ENCODE measurements at regions not wholly inside any gene's neighbourhood (a gene's known extent, or its start where the extent isn't known, plus 50 kb on each side); places are given as distances from the start of the nearest gene placed in this dataset.

DNA sequence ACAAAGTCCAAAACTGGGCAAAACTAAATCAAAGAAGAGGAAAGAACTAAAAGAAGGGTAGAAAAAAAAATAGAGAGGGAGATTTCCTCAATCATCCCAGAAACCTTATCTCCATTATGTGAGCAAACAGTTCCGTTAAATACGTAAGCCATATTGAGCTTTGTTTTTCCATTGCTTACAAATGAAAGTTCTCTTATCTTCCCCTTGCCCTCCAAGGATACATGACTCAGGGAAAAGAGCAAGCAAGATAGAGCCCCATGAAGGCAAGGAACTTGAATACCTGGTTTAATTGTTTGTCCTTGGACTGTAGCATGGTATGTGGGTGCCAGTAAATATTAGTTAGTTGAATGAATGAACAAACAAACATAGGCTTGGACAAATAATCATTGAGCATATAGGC lies 126.8 kb upstream of the USP15 start:
- H3K27me3 ChIP-seq (replicated peaks; ENCODE audit: insufficient read depth), result no peaks in the 10 kb centered on the region
- H3K4me1 ChIP-seq (replicated peaks), result no peaks in the 10 kb centered on the region
- 85% methylated on average over 2 of the region's 2 CpGs for WGBS
- intact Hi-C loops (cut with DNase I), result no loop called here
- no peak overlapping the region for H3K27ac ChIP-seq
- H3K9me3 ChIP-seq, result no peaks in the 10 kb centered on the region
- DNase-seq (ENCODE audit: low spot score), result no peak
- TF ChIP-seq POLR2AphosphoS5 (IDR thresholded peaks at IDR 0.05), result no peak
- TF ChIP-seq, protein P1, sequence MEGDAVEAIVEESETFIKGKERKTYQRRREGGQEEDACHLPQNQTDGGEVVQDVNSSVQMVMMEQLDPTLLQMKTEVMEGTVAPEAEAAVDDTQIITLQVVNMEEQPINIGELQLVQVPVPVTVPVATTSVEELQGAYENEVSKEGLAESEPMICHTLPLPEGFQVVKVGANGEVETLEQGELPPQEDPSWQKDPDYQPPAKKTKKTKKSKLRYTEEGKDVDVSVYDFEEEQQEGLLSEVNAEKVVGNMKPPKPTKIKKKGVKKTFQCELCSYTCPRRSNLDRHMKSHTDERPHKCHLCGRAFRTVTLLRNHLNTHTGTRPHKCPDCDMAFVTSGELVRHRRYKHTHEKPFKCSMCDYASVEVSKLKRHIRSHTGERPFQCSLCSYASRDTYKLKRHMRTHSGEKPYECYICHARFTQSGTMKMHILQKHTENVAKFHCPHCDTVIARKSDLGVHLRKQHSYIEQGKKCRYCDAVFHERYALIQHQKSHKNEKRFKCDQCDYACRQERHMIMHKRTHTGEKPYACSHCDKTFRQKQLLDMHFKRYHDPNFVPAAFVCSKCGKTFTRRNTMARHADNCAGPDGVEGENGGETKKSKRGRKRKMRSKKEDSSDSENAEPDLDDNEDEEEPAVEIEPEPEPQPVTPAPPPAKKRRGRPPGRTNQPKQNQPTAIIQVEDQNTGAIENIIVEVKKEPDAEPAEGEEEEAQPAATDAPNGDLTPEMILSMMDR (IDR thresholded peaks at IDR 0.05), result no peak
- no peak overlapping the region for H3K4me3 ChIP-seq
- H3K36me3 ChIP-seq, result no peaks in the 10 kb centered on the region

DNA sequence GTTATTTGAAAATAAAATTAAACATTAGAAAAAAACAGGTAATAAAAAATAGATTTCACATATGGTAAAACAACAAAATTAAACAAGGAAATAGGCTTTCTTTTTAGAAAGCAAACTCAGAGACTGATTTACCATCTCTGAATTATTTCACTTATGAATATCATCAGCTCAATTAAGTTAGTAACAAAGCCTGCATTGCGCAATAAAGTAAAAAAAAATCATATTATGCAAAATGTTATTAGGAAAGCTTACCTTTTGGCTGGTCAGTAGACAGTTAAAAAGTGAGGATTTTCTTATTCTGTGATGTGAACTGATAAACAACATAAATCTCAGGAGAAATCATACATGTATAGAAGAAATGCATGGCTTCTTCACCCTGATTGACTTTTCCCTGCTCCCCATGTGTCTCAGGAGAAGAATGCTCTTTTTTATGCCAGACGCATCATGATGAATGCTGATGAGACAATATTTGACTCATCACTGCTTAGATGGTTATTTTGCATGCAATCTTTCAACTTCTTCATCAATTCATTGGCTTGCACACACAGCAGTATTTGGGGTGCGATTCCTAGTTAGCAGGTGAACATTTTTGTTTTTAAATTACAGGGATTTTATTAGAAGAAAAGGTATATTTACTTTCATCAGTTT lies 124.5 kb upstream of the USP15 start:
- H3K4me3 ChIP-seq, result no peak overlapping the region
- intact Hi-C loops (cut with DNase I), result no loop called here
- TF ChIP-seq, protein P1 (IDR thresholded peaks at IDR 0.05), result no peak
- no peak for TF ChIP-seq POLR2AphosphoS5 (IDR thresholded peaks at IDR 0.05)
- no peak for TF ChIP-seq POLR2A (IDR thresholded peaks at IDR 0.05)
- 88% methylated on average over 3 of the region's 3 CpGs for WGBS
- no peaks in the 10 kb centered on the region for H3K27me3 ChIP-seq (replicated peaks; ENCODE audit: insufficient read depth)
- no peak for DNase-seq (ENCODE audit: low spot score)
- H3K9me3 ChIP-seq, result no peaks in the 10 kb centered on the region
- H3K27ac ChIP-seq, result no peak overlapping the region
- H3K36me3 ChIP-seq, result no peaks in the 10 kb centered on the region
- no peaks in the 10 kb centered on the region for H3K4me1 ChIP-seq (replicated peaks)

DNA sequence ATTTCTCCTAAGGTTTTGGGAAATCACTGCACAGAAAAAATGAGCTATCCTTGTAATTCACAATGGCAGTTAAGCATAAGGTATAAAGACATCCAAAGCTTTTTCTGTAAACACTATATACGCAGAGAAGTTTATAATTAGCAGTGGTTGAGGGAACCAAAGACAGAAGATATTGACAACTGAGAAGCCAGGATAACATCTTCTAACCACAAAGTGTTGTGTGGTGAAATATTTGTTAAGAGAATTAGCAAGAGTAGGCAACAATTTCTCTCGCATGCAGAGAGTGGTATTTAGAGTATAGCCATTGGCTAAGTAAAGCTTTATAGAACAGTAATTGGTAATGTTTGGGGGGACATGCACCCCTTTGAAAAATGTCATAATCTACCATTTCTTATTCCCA lies 123.7 kb upstream of the USP15 start:
- no peaks in the 10 kb centered on the region for H3K9me3 ChIP-seq
- 75% methylated on average over 2 of the region's 2 CpGs for WGBS
- no peak overlapping the region for H3K4me3 ChIP-seq
- H3K36me3 ChIP-seq, result no peaks in the 10 kb centered on the region
- no peak overlapping the region for H3K27ac ChIP-seq
- no peak for TF ChIP-seq POLR2AphosphoS5 (IDR thresholded peaks at IDR 0.05)
- TF ChIP-seq, protein P1 (IDR thresholded peaks at IDR 0.05), result no peak
- TF ChIP-seq POLR2A (IDR thresholded peaks at IDR 0.05), result no peak
- DNase-seq (ENCODE audit: low spot score), result no peak
- no peaks in the 10 kb centered on the region for H3K4me1 ChIP-seq (replicated peaks)
- intact Hi-C loops (cut with DNase I), result no loop called here
- no peaks in the 10 kb centered on the region for H3K27me3 ChIP-seq (replicated peaks; ENCODE audit: insufficient read depth)

DNA sequence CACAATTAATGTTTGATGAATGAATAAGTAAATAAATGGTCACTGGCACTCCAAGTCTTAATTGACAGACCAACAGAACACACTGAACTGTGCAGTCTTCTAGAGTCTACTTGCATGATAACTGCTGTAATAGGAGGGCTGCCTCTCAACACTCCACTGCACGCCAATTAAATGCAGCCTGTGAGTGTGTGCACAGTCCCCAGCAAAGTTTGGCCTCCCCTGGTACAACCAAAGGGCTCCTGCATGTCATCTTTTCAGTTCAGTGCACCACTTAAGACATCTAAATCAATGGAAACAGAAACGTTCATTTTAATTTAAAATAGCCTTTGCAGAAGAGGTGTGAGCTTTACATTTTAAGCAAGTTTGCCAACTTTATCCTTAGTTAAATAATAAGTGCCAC lies 121.7 kb upstream of the USP15 start:
- H3K4me1 ChIP-seq (replicated peaks), result no peaks in the 10 kb centered on the region
- no peaks in the 10 kb centered on the region for H3K9me3 ChIP-seq
- H3K27ac ChIP-seq, result no peak overlapping the region
- no peaks in the 10 kb centered on the region for H3K36me3 ChIP-seq
- no peak for TF ChIP-seq POLR2A (IDR thresholded peaks at IDR 0.05)
- TF ChIP-seq POLR2AphosphoS5 (IDR thresholded peaks at IDR 0.05), result no peak
- TF ChIP-seq, protein P1 (IDR thresholded peaks at IDR 0.05), result no peak
- 57% methylated on average over 2 of the region's 2 CpGs for WGBS
- H3K27me3 ChIP-seq (replicated peaks; ENCODE audit: insufficient read depth), result no peaks in the 10 kb centered on the region
- intact Hi-C loops (cut with DNase I), result no loop called here
- no peak overlapping the region for H3K4me3 ChIP-seq
- DNase-seq (ENCODE audit: low spot score), result no peak

DNA sequence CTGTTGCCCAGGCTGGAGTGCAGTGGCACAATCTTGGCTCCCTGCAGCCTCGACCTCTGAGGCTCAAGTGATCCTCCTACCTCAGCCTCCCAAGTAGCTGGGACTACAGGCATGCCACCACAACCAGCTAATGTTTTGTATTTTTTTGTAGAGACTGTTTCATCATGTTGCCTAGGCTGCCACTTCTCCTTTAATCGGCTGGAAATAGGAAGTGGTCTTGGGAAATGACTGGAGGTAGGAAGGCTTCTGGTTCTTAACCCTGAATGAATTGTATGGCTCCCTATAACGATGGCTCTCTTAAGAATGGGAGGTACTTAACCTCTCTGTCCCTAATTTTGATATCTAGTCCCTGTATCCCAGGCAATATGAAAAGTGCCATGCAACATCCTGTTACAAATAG lies 113.9 kb upstream of the USP15 start:
- Histone ChIP-seq H3K4me1 (replicated peaks) (no peaks in the 10 kb centered on the region), H3K27ac (no peak overlapping the region), H3K27me3 (replicated peaks; ENCODE audit: insufficient read depth) (no peaks in the 10 kb centered on the region), H3K36me3 (no peaks in the 10 kb centered on the region), H3K4me3 (no peak overlapping the region), H3K9me3 (no peaks in the 10 kb centered on the region)
- no peak for DNase-seq (ENCODE audit: low spot score)
- TF ChIP-seq, protein P1 (IDR thresholded peaks at IDR 0.05), result no peak
- TF ChIP-seq POLR2AphosphoS5 (IDR thresholded peaks at IDR 0.05), result no peak
- TF ChIP-seq POLR2A (IDR thresholded peaks at IDR 0.05), result no peak
- 79% methylated on average over 3 of the region's 3 CpGs for WGBS
- intact Hi-C loops (cut with DNase I), result no loop called here

Measured in prostate gland (tissue), 2 donors.